Trophoblast cell (in vitro differentiated cells and primary cell): ENCODE measurements at regions not wholly inside any gene's neighbourhood (a gene's known extent, or its start where the extent isn't known, plus 50 kb on each side); places are given as distances from the start of the nearest gene placed in this dataset.

Experiments used
- DNase-seq, 2 donors: peaks; one replicate each; pipeline ENCODE4 v3.0.0-alpha.2; 2016
- H2AFZ ChIP-seq: 2 replicates; pipeline ENCODE4 v1.6.1; 2013; ENCODE audit warnings: low read length, moderate library complexity, mild to moderate bottlenecking; ENCODE audit not compliant: insufficient read depth, poor library complexity
- H2AK5ac ChIP-seq: 2 replicates; pipeline ENCODE4 v1.6.1; 2013; ENCODE audit warnings: mild to moderate bottlenecking, low read length
- H2BK120ac ChIP-seq: 2 replicates; pipeline ENCODE4 v1.6.1; 2013; ENCODE audit warnings: low read length, mild to moderate bottlenecking, moderate library complexity; ENCODE audit not compliant: insufficient read depth, poor library complexity
- H2BK12ac ChIP-seq: 2 replicates; pipeline ENCODE4 v1.6.1; 2013; ENCODE audit warnings: mild to moderate bottlenecking, low read length, moderate library complexity
- H2BK5ac ChIP-seq: 2 replicates; pipeline ENCODE4 v1.6.1; 2013; ENCODE audit warnings: low read length, low read depth, moderate library complexity, mild to moderate bottlenecking; ENCODE audit not compliant: poor library complexity
- H3K14ac ChIP-seq: 2 replicates; pipeline ENCODE4 v1.6.1; 2013; ENCODE audit warnings: mild to moderate bottlenecking, low read length
- H3K18ac ChIP-seq: 2 replicates; pipeline ENCODE4 v1.6.1; 2013; ENCODE audit warnings: mild to moderate bottlenecking, low read length
- H3K23ac ChIP-seq: 2 replicates; pipeline ENCODE4 v1.6.1; 2013; ENCODE audit warnings: low read length
- H3K27ac ChIP-seq: 2 replicates; pipeline ENCODE4 v1.5.1; 2013; ENCODE audit warnings: low read depth, mild to moderate bottlenecking, inconsistent platforms, low read length, moderate library complexity
- H3K27me3 ChIP-seq: 2 replicates; pipeline ENCODE4 v1.6.1; 2013; ENCODE audit warnings: inconsistent platforms, mild to moderate bottlenecking, low read length, moderate library complexity; ENCODE audit not compliant: insufficient read depth
- H3K36me3 ChIP-seq, 2 experiments: 1 replicate in 1 of 2; 2 replicates in 1 of 2; pipeline ENCODE4 v1.6.1; 2013; ENCODE audit warnings: low read length in 2 of 2, mild to moderate bottlenecking in 2 of 2, moderate library complexity in 1 of 2; ENCODE audit not compliant: insufficient read depth in 2 of 2, control insufficient read depth in 1 of 2
- H3K4ac ChIP-seq: 2 replicates; pipeline ENCODE4 v1.6.1; 2013; ENCODE audit warnings: low read depth, mild to moderate bottlenecking, low read length, moderate library complexity
- H3K4me1 ChIP-seq, 2 experiments: 1 replicate in 1 of 2; 2 replicates in 1 of 2; pipeline ENCODE4 v1.6.1; 2013; ENCODE audit warnings: low read length in 2 of 2, mild to moderate bottlenecking in 2 of 2, moderate library complexity in 1 of 2; ENCODE audit not compliant: insufficient read depth in 2 of 2, control insufficient read depth in 1 of 2
- H3K4me2 ChIP-seq: 2 replicates; pipeline ENCODE4 v1.6.1; 2013; ENCODE audit warnings: inconsistent platforms, mild to moderate bottlenecking, low read length, moderate library complexity
- H3K4me3 ChIP-seq: 2 replicates; pipeline ENCODE4 v1.5.1; 2013; ENCODE audit warnings: mild to moderate bottlenecking, low read depth, low read length, inconsistent platforms
- H3K79me1 ChIP-seq: one replicate; pipeline ENCODE4 v1.6.1; 2013; ENCODE audit warnings: low read length
- H3K79me2 ChIP-seq: 2 replicates; pipeline ENCODE4 v1.6.1; 2013; ENCODE audit warnings: low read length, mild to moderate bottlenecking; ENCODE audit not compliant: control insufficient read depth, insufficient read depth, poor library complexity
- H3K9ac ChIP-seq: 2 replicates; pipeline ENCODE4 v1.6.1; 2013; ENCODE audit warnings: mild to moderate bottlenecking, low read length
- H3K9me3 ChIP-seq: 2 replicates; pipeline ENCODE4 v1.6.1; 2013; ENCODE audit warnings: low read depth, mild to moderate bottlenecking, control low read depth, inconsistent platforms, low read length; ENCODE audit not compliant: insufficient read depth
- H4K12ac ChIP-seq: 2 replicates; pipeline ENCODE4 v1.6.1; 2013; ENCODE audit warnings: low read depth, mild to moderate bottlenecking, low read length, moderate library complexity
- H4K8ac ChIP-seq: 2 replicates; pipeline ENCODE4 v1.6.1; 2013; ENCODE audit warnings: low read depth, mild to moderate bottlenecking, low read length, moderate library complexity
- H4K91ac ChIP-seq: one replicate; pipeline ENCODE4 v1.6.1; 2013; ENCODE audit warnings: low read depth, mild to moderate bottlenecking, low read length, moderate library complexity
- WGBS: extraction: QIAGEN DNeasy Blood & Tissue Kit; methylation state at CpG from one replicate; pipeline ENCODE4 v1.1.7; 2013; ENCODE audit warnings: missing lambda C conversion rate; ENCODE audit not compliant: insufficient read length, insufficient coverage; ENCODE audit errors: extremely low coverage; 5-methylcytosine and 5-hydroxymethylcytosine counted together

DNA sequence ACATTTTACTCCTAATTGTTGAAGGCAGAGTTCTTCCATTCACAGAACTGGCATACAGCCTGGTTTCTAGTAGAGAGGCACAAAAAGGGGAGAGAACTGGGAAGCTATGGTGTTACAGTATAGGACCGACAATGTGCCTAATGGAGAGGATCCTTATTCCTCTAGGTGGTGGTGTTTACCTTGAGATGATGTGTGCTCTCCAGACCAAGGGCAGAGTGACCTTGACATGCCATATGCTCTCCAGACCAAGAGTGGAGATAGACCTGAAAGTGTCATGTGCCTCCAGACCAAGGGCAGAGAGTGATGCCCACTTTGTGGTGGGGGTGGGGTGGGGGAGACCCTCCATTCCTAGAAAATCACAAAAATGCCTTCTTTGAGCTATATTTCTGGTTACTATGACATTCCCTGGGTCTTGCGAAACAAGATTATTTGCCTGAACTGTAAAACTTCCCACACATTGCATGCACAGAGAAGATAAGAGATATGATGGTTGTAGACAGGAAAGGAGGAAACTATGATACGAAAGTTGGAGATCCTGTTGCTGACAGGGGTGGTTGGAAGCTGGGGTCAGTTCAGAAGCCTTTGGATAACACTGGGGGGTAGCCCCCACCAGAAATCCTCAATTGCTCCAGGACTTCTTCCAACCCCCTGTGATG is 119.7 kb downstream of the TEX13C start:
- Histone ChIP-seq H2BK12ac (no peak overlapping the region), H2AK5ac (no peak overlapping the region), H3K23ac (no peak overlapping the region), H3K4me3 (no peak overlapping the region), H4K12ac (no peak overlapping the region), H3K9me3 (no peaks in the 10 kb centered on the region), H3K4me2 (no peak overlapping the region), H3K79me1 (no peaks in the 10 kb centered on the region), H2AFZ (no peak overlapping the region), H3K14ac (no peak overlapping the region), H3K27me3 (no peaks in the 10 kb centered on the region), H3K36me3 (no peaks in the 10 kb centered on the region), H3K4me1 (no peaks in the 10 kb centered on the region), H2BK5ac (no peak overlapping the region), H4K8ac (no peak overlapping the region), H3K18ac (no peak overlapping the region), H3K27ac (no peak overlapping the region), H3K9ac (no peak overlapping the region), H3K4ac (no peak overlapping the region), H4K91ac (no peak overlapping the region), H3K79me2 (no peaks in the 10 kb centered on the region), H2BK120ac (no peak overlapping the region)
- DNase-seq, result no peak
- no CpG with 5 or more reads among the region's 3 CpGs for WGBS

DNA sequence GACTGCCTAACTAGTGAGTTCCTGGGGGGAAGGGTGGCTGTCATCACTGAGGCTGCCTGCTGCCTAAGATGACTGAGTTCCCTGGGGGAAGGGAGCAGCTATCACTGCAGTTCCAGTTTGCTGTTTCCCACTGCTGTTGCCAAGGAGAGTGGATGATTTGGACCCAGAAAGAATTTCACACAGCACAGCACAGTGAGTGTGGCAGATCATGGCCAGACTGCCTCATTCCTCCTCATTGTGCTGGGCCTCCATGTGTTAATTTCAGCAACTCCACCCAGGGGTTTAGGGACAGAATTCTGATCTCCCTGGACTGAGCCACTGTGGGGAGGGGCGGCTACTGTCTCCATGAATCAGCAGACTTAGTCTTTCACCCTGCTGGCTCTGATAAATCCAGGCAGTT is 125.0 kb downstream of the TEX13C start:
- DNase-seq, result no peak
- H2AFZ ChIP-seq, result no peak overlapping the region
- H2BK5ac ChIP-seq, result no peak overlapping the region
- no peaks in the 10 kb centered on the region for H3K4me1 ChIP-seq
- H4K12ac ChIP-seq, result no peak overlapping the region
- H3K18ac ChIP-seq, result no peak overlapping the region
- no peaks in the 10 kb centered on the region for H3K36me3 ChIP-seq
- no peaks in the 10 kb centered on the region for H3K9me3 ChIP-seq
- H3K27me3 ChIP-seq, result no peaks in the 10 kb centered on the region
- no peak overlapping the region for H2AK5ac ChIP-seq
- no peak overlapping the region for H4K91ac ChIP-seq
- H3K79me2 ChIP-seq, result no peaks in the 10 kb centered on the region
- no peak overlapping the region for H3K14ac ChIP-seq
- no peak overlapping the region for H3K9ac ChIP-seq
- no peak overlapping the region for H3K4me3 ChIP-seq
- no peak overlapping the region for H3K4me2 ChIP-seq
- no peak overlapping the region for H3K27ac ChIP-seq
- H3K23ac ChIP-seq, result no peak overlapping the region
- no peak overlapping the region for H2BK12ac ChIP-seq
- no peak overlapping the region for H2BK120ac ChIP-seq
- no CpG with 5 or more reads among the region's 1 CpG for WGBS
- H4K8ac ChIP-seq, result no peak overlapping the region
- no peak overlapping the region for H3K4ac ChIP-seq
- no peaks in the 10 kb centered on the region for H3K79me1 ChIP-seq

DNA sequence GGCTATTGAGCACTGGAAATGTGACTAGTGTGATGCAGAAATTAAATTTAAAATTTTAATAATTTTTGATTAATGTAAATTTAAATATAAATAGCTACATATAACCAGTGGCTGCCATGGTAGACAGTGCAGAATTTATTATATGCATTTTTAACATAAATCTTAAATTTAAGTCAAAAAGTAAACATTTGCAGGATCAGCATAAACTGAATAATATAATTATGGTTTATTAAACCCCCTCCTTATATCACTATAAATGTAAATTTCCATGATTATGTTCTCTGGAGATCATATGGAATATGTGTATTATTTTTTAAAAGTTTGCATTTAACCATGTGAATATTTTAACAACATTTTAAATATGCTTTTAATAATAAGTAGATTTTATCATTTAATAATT is 155.8 kb downstream of the TEX13C start:
- H2BK5ac ChIP-seq, result no peak overlapping the region
- no peak for DNase-seq
- no peak overlapping the region for H3K23ac ChIP-seq
- H3K79me2 ChIP-seq, result no peaks in the 10 kb centered on the region
- H3K79me1 ChIP-seq, result no peaks in the 10 kb centered on the region
- no peaks in the 10 kb centered on the region for H3K36me3 ChIP-seq
- H2BK120ac ChIP-seq, result no peak overlapping the region
- H4K91ac ChIP-seq, result no peak overlapping the region
- H3K27me3 ChIP-seq, result no peaks in the 10 kb centered on the region
- no peak overlapping the region for H3K4me3 ChIP-seq
- H4K8ac ChIP-seq, result no peak overlapping the region
- H2BK12ac ChIP-seq, result no peak overlapping the region
- H3K4me1 ChIP-seq, result no peaks in the 10 kb centered on the region
- H3K9me3 ChIP-seq, result no peaks in the 10 kb centered on the region
- no peak overlapping the region for H2AFZ ChIP-seq
- no peak overlapping the region for H3K27ac ChIP-seq
- no peak overlapping the region for H2AK5ac ChIP-seq
- H3K18ac ChIP-seq, result no peak overlapping the region
- H3K14ac ChIP-seq, result no peak overlapping the region
- H3K4me2 ChIP-seq, result no peak overlapping the region
- no peak overlapping the region for H3K9ac ChIP-seq
- H4K12ac ChIP-seq, result no peak overlapping the region
- no peak overlapping the region for H3K4ac ChIP-seq

DNA sequence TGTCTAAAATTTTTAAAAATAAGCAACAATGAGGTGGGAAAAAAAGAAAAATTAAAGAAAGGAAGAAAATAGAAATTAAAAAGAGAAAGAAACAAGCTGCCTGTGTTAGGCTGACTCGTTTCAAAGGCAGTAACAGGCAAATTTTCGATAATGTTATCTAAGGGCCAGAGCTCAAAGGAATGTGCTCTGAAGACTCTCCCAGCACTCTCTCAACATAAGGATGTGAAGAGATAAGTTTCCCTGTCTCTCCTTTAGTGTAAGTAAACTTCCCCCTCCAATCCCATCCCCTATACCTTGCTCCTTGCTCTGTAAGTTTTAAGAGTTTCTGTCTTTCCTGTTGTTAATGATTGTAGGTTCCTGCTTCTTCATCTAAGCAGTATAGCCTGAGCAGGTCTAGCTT is 172.8 kb downstream of the TEX13C start:
- Histone ChIP-seq H4K8ac (no peak overlapping the region), H3K9me3 (no peaks in the 10 kb centered on the region), H3K4me2 (no peak overlapping the region), H3K4ac (no peak overlapping the region), H3K4me3 (no peak overlapping the region), H3K27ac (no peak overlapping the region), H3K14ac (no peak overlapping the region), H2BK120ac (no peak overlapping the region), H4K12ac (no peak overlapping the region), H3K79me1 (no peaks in the 10 kb centered on the region), H2AFZ (no peak overlapping the region), H3K27me3 (no peaks in the 10 kb centered on the region), H3K9ac (no peak overlapping the region), H3K79me2 (no peaks in the 10 kb centered on the region), H4K91ac (no peak overlapping the region), H3K36me3 (no peaks in the 10 kb centered on the region), H2AK5ac (no peak overlapping the region), H2BK5ac (no peak overlapping the region), H3K18ac (no peak overlapping the region), H3K23ac (no peak overlapping the region), H3K4me1 (no peaks in the 10 kb centered on the region), H2BK12ac (no peak overlapping the region)
- no peak for DNase-seq
- no CpG with 5 or more reads among the region's 2 CpGs for WGBS
